ENCODE measurements at regions not wholly inside any gene's neighbourhood (a gene's known extent, or its start where the extent isn't known, plus 50 kb on each side); places are given as distances from the start of the nearest gene placed in this dataset.

GRCh38 chr14:51337520-51337919, 97.5 kb downstream of the TMX1 start:
- no peak for TF ChIP-seq EZH2phosphoT487 (IDR thresholded peaks at IDR 0.05; ENCODE audit: borderline replicate concordance)
- no peak for TF ChIP-seq CTCF (conservative IDR thresholded peaks at IDR 0.05; ENCODE audit: low read length)

GRCh38 chr14:51341338-51341737, 101.3 kb downstream of the TMX1 start:
- no peaks in the 10 kb centered on the region for H3K9me2 ChIP-seq (replicated peaks; ENCODE audit: low read depth, low read length)
- H3K4me2 ChIP-seq (ENCODE audit: low read depth, low read length, poor library complexity, severe bottlenecking) = no peak overlapping the region
- TF ChIP-seq EZH2phosphoT487 (IDR thresholded peaks at IDR 0.05; ENCODE audit: borderline replicate concordance) (no peak), CTCF (conservative IDR thresholded peaks at IDR 0.05; ENCODE audit: low read length) (no peak)
- no peaks in the 10 kb centered on the region for H3K9me3 ChIP-seq (ENCODE audit: insufficient read depth, low read depth, low read length)
- no peak overlapping the region for H3K4me3 ChIP-seq (ENCODE audit: low read length, poor library complexity, severe bottlenecking)
- no peaks in the 10 kb centered on the region for H3K79me2 ChIP-seq (ENCODE audit: insufficient read depth, low read length)
- no peaks in the 10 kb centered on the region for H3K4me1 ChIP-seq (ENCODE audit: insufficient read depth, low read length, poor library complexity, severe bottlenecking)
- no peaks in the 10 kb centered on the region for H3K27me3 ChIP-seq (ENCODE audit: insufficient read depth, low read length, poor library complexity, severe bottlenecking)
- no peaks in the 10 kb centered on the region for H4K20me1 ChIP-seq (ENCODE audit: insufficient read depth, low read length, poor library complexity, severe bottlenecking)
- H3K9ac ChIP-seq (ENCODE audit: low read depth, low read length, poor library complexity, severe bottlenecking) = no peak overlapping the region
- H3K36me3 ChIP-seq (ENCODE audit: insufficient read depth, low read length) = no peaks in the 10 kb centered on the region
- H3F3A ChIP-seq (ENCODE audit: low read depth) = no peaks in the 10 kb centered on the region
- no peak overlapping the region for H2AFZ ChIP-seq (ENCODE audit: low read length)

More at GRCh38 chr14:51337520-51337919, 97.5 kb downstream of the TMX1 start:
- Histone ChIP-seq H3K9ac (ENCODE audit: low read depth, low read length, poor library complexity, severe bottlenecking) (no peak overlapping the region), H3K4me1 (ENCODE audit: insufficient read depth, low read length, poor library complexity, severe bottlenecking) (no peaks in the 10 kb centered on the region), H3K27me3 (ENCODE audit: insufficient read depth, low read length, poor library complexity, severe bottlenecking) (no peaks in the 10 kb centered on the region), H4K20me1 (ENCODE audit: insufficient read depth, low read length, poor library complexity, severe bottlenecking) (no peaks in the 10 kb centered on the region), H2AFZ (ENCODE audit: low read length) (0 out of 2 replicates have a peak overlapping the region, but pooled peaks have one; percentile 12), H3F3A (ENCODE audit: low read depth) (no peaks in the 10 kb centered on the region), H3K4me3 (ENCODE audit: low read length, poor library complexity, severe bottlenecking) (no peak overlapping the region), H3K9me2 (replicated peaks; ENCODE audit: low read depth, low read length) (no peaks in the 10 kb centered on the region), H3K36me3 (ENCODE audit: insufficient read depth, low read length) (no peaks in the 10 kb centered on the region), H3K79me2 (ENCODE audit: insufficient read depth, low read length) (no peaks in the 10 kb centered on the region), H3K9me3 (ENCODE audit: insufficient read depth, low read depth, low read length) (no peaks in the 10 kb centered on the region), H3K4me2 (ENCODE audit: low read depth, low read length, poor library complexity, severe bottlenecking) (no peak overlapping the region)

- H3K36me3 ChIP-seq (ENCODE audit: insufficient read depth, low read length) = no peaks in the 10 kb centered on the region
- no peak overlapping the region for H3K4me2 ChIP-seq (ENCODE audit: low read depth, low read length, poor library complexity, severe bottlenecking)
- no peaks in the 10 kb centered on the region for H3K79me2 ChIP-seq (ENCODE audit: insufficient read depth, low read length)
- H2AFZ ChIP-seq (ENCODE audit: low read length) = no peak overlapping the region
- no peak overlapping the region for H3K9ac ChIP-seq (ENCODE audit: low read depth, low read length, poor library complexity, severe bottlenecking)
- no peaks in the 10 kb centered on the region for H3F3A ChIP-seq (ENCODE audit: low read depth)
- H3K4me1 ChIP-seq (ENCODE audit: insufficient read depth, low read length, poor library complexity, severe bottlenecking) = no peaks in the 10 kb centered on the region
- H3K27me3 ChIP-seq (ENCODE audit: insufficient read depth, low read length, poor library complexity, severe bottlenecking) = no peaks in the 10 kb centered on the region
- H3K9me2 ChIP-seq (replicated peaks; ENCODE audit: low read depth, low read length) = no peaks in the 10 kb centered on the region
- no peak for TF ChIP-seq EZH2phosphoT487 (IDR thresholded peaks at IDR 0.05; ENCODE audit: borderline replicate concordance)
- TF ChIP-seq CTCF (conservative IDR thresholded peaks at IDR 0.05; ENCODE audit: low read length) = no peak
- H3K9me3 ChIP-seq (ENCODE audit: insufficient read depth, low read depth, low read length) = no peaks in the 10 kb centered on the region
- H3K4me3 ChIP-seq (ENCODE audit: low read length, poor library complexity, severe bottlenecking) = no peak overlapping the region
- no peaks in the 10 kb centered on the region for H4K20me1 ChIP-seq (ENCODE audit: insufficient read depth, low read length, poor library complexity, severe bottlenecking)
Measured at GRCh38 chr14:51342226-51342625, 102.2 kb downstream of the TMX1 start.
